IPS-18a (cell line): ENCODE measurements at regions not wholly inside any gene's neighbourhood (a gene's known extent, or its start where the extent isn't known, plus 50 kb on each side); places are given as distances from the start of the nearest gene placed in this dataset.

Experiments used
- H3K27ac ChIP-seq: one replicate; pipeline ENCODE4 v1.5.1; 2013; ENCODE audit warnings: low read length
- H3K27me3 ChIP-seq: one replicate; pipeline ENCODE4 v1.6.1; 2013; ENCODE audit warnings: mild to moderate bottlenecking, low read length; ENCODE audit not compliant: control insufficient read depth, insufficient read depth
- H3K36me3 ChIP-seq: one replicate; pipeline ENCODE4 v1.6.1; 2013; ENCODE audit warnings: low read depth, low read length; ENCODE audit not compliant: control insufficient read depth
- H3K4me1 ChIP-seq: one replicate; pipeline ENCODE4 v1.6.1; 2013; ENCODE audit warnings: low read depth, low read length; ENCODE audit not compliant: control insufficient read depth
- H3K4me3 ChIP-seq: one replicate; pipeline ENCODE4 v1.5.1; 2013; ENCODE audit warnings: low read length
- H3K9ac ChIP-seq: one replicate; pipeline ENCODE4 v1.6.1; 2013; ENCODE audit warnings: mild to moderate bottlenecking, low read length, moderate library complexity
- H3K9me3 ChIP-seq: one replicate; pipeline ENCODE4 v1.6.1; 2013; ENCODE audit warnings: low read depth, low read length; ENCODE audit not compliant: control insufficient read depth

DNA sequence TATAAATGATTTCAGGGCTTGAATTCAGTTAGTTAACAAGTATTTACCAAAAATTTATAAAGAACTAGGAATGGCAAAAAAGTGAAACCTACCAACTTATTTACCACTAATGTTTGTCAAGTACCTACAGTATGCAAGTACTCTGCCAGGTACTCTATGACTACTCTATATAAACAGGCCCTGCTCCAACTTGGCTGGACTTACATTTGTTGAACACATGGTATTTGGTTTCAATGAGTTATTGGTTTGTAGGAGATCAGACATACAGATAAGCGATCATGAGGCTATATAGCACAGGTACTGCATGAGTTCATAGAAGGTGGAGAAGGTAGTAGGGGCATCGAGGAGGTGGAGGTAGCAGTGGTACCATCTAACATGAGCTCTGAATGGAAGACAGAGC lies 159.9 kb upstream of the PDGFD start:
- H3K9me3 ChIP-seq: no peaks in the 10 kb centered on the region
- H3K27ac ChIP-seq: no peak overlapping the region
- H3K36me3 ChIP-seq: no peaks in the 10 kb centered on the region
- no peak overlapping the region for H3K4me3 ChIP-seq
- H3K27me3 ChIP-seq: no peaks in the 10 kb centered on the region
- no peak overlapping the region for H3K9ac ChIP-seq
- no peaks in the 10 kb centered on the region for H3K4me1 ChIP-seq

DNA sequence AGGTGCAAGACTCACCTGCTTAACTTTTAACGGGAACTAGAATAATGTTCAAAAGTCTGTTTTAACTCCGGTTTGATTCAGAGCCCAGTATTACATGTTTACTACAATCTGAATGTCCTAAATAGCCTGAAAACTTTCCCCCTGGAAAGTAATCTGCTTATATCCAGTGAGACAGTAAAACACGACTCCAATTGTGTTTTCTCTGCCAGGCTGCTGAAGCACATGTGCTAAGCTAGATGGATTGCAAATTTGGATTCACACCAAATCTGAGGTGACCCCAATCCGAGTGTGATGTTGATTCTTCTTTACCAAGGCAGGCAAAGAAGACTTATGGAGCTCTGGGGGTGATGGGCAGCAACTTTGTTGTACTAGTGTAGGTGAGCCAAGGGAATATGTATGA lies 158.7 kb upstream of the PDGFD start:
- no peaks in the 10 kb centered on the region for H3K4me1 ChIP-seq
- H3K4me3 ChIP-seq: no peak overlapping the region
- H3K9ac ChIP-seq: no peak overlapping the region
- no peaks in the 10 kb centered on the region for H3K27me3 ChIP-seq
- no peaks in the 10 kb centered on the region for H3K9me3 ChIP-seq
- no peak overlapping the region for H3K27ac ChIP-seq
- H3K36me3 ChIP-seq: no peaks in the 10 kb centered on the region

DNA sequence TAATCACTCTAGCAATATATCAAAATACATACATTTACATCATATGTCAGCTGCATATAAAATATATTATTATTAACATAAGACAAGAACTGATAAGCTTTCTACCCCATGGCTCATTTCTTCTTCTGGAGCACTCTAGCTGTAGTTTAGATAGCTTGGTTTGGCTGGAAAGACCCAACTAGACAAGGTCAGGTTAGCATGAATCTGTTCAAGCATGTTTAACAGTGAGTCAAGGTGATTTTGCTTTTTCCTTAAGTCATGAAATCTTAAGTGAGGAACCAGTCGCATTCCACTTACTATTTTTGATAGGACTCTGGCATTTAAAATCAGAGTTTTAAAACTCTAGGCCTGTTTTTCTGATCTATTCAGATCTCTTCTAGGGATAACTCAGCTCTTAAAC lies 157.0 kb upstream of the PDGFD start:
- Histone ChIP-seq H3K9me3 (no peaks in the 10 kb centered on the region), H3K4me1 (no peaks in the 10 kb centered on the region), H3K27me3 (no peaks in the 10 kb centered on the region), H3K27ac (no peak overlapping the region), H3K36me3 (no peaks in the 10 kb centered on the region), H3K4me3 (no peak overlapping the region), H3K9ac (no peak overlapping the region)

DNA sequence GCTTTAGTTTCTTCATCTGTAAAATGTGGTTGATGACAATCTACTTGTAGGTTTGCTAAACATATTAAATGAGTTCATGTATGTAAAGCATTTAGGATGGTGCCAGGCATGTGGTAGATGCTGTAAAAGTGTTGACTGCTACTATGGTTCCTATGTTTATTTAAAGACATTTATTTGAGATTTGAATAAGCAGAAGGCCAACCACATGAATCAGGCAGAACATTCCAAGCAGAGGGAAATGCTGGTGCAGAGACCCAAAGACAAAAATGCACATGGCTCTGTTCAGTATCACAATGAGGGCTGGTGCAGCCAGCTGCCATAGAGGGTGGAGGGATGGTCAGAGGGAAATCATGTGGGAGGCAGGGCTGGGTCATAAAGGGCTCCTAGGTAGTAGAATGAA lies 156.2 kb upstream of the PDGFD start:
- H3K4me1 ChIP-seq: no peaks in the 10 kb centered on the region
- H3K4me3 ChIP-seq: no peak overlapping the region
- no peaks in the 10 kb centered on the region for H3K9me3 ChIP-seq
- H3K27ac ChIP-seq: no peak overlapping the region
- no peaks in the 10 kb centered on the region for H3K27me3 ChIP-seq
- no peak overlapping the region for H3K9ac ChIP-seq
- H3K36me3 ChIP-seq: no peaks in the 10 kb centered on the region

DNA sequence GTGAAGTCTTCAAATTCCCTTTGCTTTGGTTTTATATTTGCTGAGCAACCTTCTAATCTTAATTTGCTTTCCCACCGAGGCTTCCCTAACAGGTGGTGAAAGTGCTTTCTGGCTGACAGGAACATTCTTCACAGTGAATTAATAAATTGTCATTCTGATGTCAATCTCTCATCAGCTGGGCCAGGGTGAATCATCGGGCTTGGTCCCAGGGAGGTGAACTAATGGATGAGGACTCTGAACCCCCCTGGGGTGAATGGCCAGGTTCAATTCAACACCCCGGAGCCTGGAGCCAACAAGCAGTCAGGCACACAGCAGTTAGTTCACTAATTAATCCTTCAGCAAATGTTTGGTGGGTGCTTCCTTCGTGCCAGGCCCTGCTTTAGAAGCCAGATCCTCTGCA lies 155.4 kb upstream of the PDGFD start:
- no peaks in the 10 kb centered on the region for H3K36me3 ChIP-seq
- H3K27me3 ChIP-seq: no peaks in the 10 kb centered on the region
- H3K9ac ChIP-seq: no peak overlapping the region
- no peaks in the 10 kb centered on the region for H3K9me3 ChIP-seq
- no peaks in the 10 kb centered on the region for H3K4me1 ChIP-seq
- no peak overlapping the region for H3K27ac ChIP-seq
- H3K4me3 ChIP-seq: no peak overlapping the region

DNA sequence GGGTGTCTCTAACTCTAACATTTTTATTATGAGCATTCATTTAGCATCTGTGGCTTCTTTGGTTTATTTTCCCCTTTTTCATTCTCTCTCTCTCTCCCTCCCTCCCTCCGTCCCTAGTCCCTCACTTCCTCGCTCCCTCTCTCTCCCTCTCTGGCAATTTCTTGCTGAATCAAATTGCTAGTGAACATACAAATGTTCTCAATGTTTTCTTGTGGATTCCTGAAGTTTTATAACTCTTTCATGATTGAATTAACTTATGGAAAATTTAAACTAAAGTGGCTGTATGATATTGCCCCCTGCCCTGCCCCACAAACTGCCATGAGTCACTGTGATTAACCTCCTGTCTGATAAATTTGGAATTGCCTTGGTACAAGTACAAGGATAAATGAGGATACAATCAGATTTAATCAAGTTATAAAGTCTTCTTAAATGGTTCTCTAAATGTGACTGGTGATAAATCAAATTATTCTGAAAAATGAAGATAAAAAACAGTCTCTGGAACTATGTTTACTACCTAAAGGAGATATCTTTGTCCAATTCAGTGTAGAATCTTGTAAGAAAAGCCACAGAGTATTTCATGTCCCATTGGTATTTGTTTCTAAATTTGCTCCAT lies 143.0 kb upstream of the PDGFD start:
- no peak overlapping the region for H3K27ac ChIP-seq
- no peak overlapping the region for H3K4me3 ChIP-seq
- no peaks in the 10 kb centered on the region for H3K4me1 ChIP-seq
- no peaks in the 10 kb centered on the region for H3K27me3 ChIP-seq
- H3K9me3 ChIP-seq: no peaks in the 10 kb centered on the region
- no peaks in the 10 kb centered on the region for H3K36me3 ChIP-seq
- H3K9ac ChIP-seq: no peak overlapping the region

DNA sequence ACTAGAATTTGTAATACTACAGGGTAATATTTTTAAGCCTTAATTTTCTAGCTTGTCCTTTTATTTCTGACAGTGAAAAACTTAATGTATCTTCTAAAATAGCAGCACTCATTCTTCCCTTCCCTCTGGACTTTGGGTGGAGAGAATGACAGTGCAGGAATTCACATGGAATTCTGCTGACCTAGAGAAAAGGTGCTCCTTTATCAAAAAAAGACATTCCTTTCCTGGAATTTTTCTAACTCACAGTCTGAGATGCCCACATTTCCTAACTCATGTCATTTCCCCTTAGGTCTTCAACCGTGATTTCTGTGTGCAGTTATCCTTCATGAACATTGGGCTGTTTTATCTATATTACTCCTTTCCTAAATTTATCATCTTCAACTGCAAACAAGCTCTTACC lies 137.8 kb upstream of the PDGFD start:
- Histone ChIP-seq H3K4me3 (no peak overlapping the region), H3K36me3 (no peaks in the 10 kb centered on the region), H3K27me3 (no peaks in the 10 kb centered on the region), H3K4me1 (no peaks in the 10 kb centered on the region), H3K9me3 (no peaks in the 10 kb centered on the region), H3K27ac (no peak overlapping the region), H3K9ac (no peak overlapping the region)

DNA sequence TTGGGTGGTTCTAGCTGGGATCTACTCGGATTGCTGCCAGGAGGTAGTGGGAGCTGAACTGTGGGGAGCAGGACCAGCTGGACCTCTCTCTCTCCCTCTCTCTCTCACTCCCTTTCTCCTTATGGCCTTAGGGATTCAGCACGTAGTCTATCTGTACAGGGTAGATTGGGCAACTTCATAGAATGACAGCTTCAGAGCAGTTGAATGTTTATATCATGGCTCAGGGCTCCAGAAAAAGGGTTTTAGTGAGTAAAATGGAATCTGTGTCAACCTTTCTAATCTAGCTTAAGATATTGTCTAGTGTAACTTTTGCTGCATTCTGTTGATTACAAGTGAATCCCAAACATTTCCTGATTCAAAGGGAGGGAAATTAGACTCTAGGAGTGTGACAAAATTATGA lies 127.7 kb upstream of the PDGFD start:
- no peaks in the 10 kb centered on the region for H3K27me3 ChIP-seq
- H3K9ac ChIP-seq: no peak overlapping the region
- no peaks in the 10 kb centered on the region for H3K36me3 ChIP-seq
- H3K4me3 ChIP-seq: no peak overlapping the region
- no peaks in the 10 kb centered on the region for H3K9me3 ChIP-seq
- no peak overlapping the region for H3K27ac ChIP-seq
- H3K4me1 ChIP-seq: no peaks in the 10 kb centered on the region

DNA sequence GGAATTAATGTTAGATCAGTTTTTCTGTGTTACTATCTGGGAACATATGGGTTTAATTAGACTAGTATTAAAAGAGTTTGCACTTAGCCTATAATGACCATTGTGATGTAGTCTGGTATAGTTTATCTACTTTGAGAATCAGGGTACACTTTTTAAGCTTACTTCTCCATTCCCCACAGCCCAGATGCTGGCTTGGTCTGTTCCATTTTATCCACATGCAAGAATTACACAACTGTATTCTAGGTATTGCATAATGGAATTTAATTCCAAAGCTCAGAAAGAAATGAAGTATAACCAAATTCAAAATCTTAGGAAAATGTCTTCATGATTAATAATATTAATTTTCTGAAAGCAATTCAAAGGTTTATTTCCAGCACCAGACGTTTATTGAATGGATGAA lies 122.2 kb upstream of the PDGFD start:
- H3K9ac ChIP-seq: no peak overlapping the region
- H3K4me3 ChIP-seq: no peak overlapping the region
- H3K27ac ChIP-seq: no peak overlapping the region
- no peaks in the 10 kb centered on the region for H3K36me3 ChIP-seq
- H3K4me1 ChIP-seq: no peaks in the 10 kb centered on the region
- H3K9me3 ChIP-seq: no peaks in the 10 kb centered on the region
- no peaks in the 10 kb centered on the region for H3K27me3 ChIP-seq

DNA sequence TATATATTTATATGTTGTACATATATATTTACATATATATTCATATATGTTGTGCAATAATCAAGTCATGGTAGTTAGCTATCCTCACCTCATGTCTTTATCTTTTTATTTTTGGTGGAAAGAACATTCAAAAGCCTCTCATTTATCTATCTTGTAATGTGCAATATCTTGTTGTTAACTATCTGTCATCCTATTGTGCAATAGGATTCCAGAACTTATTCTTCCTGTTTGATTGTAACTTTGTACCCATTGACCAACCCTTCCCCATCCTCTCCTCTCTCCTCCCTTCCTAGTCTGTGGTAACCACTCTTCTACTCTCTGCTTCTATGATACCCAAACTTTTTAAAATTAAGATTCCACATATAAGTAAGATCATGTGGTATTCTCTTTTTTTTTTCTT lies 115.6 kb upstream of the PDGFD start:
- peaks cover 3% of the 10 kb centered on the region for H3K4me1 ChIP-seq
- H3K9me3 ChIP-seq: no peaks in the 10 kb centered on the region
- H3K27ac ChIP-seq: no peak overlapping the region
- no peaks in the 10 kb centered on the region for H3K36me3 ChIP-seq
- H3K9ac ChIP-seq: no peak overlapping the region
- no peak overlapping the region for H3K4me3 ChIP-seq
- no peaks in the 10 kb centered on the region for H3K27me3 ChIP-seq

DNA sequence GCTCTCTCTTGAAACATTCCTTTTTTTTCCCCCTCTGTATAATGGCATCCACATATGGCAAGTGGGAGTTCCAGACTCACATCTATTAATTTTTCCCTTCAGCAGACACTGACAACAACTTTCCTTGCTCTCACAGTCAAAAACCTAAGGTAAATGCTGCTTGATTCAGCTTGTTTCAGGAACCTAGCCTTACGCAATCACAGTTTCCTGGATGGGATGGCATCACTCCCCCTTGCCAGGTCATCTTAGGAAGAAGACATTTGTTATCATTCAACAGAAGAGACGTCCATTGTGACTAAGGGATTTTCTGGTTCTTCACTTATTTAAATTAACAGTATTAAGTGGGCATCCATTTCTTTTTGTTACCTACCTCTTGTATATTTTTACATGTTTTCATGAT lies 112.0 kb upstream of the PDGFD start:
- no peak overlapping the region for H3K4me3 ChIP-seq
- no peak overlapping the region for H3K9ac ChIP-seq
- no peaks in the 10 kb centered on the region for H3K36me3 ChIP-seq
- no peaks in the 10 kb centered on the region for H3K27me3 ChIP-seq
- H3K4me1 ChIP-seq: peaks cover 3% of the 10 kb centered on the region
- no peak overlapping the region for H3K27ac ChIP-seq
- H3K9me3 ChIP-seq: no peaks in the 10 kb centered on the region

DNA sequence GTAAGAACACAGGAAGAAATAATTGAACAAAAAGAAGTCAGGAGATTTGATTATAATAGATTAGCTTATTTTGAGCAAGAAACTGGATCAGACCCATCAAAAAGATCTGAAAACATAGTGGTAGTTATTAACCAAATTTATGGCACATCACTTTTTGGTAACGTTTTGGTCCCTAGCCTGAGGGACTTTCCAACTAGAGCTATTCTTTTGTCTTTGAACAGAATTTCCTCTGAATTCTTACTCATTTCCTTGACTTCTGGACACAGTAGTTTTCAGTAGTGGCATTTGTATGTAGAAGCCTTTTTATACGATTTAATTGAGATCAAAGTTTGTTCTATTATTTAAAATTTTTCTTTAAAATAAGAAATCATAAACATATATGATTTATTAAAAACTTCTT lies 96.5 kb upstream of the PDGFD start:
- no peak overlapping the region for H3K4me3 ChIP-seq
- no peak overlapping the region for H3K9ac ChIP-seq
- no peaks in the 10 kb centered on the region for H3K27me3 ChIP-seq
- no peak overlapping the region for H3K27ac ChIP-seq
- H3K4me1 ChIP-seq: no peaks in the 10 kb centered on the region
- no peaks in the 10 kb centered on the region for H3K9me3 ChIP-seq
- no peaks in the 10 kb centered on the region for H3K36me3 ChIP-seq
